H9 (cell line): ENCODE measurements at regions not wholly inside any gene's neighbourhood (a gene's known extent, or its start where the extent isn't known, plus 50 kb on each side); places are given as distances from the start of the nearest gene placed in this dataset.
"Not testable (repeated sequence)": the region's sequence is repeated elsewhere in the genome, so short reads cannot be mapped to it uniquely, and the experiment has no call there.

Experiments used
- DNase-seq: peaks from one replicate; pipeline ENCODE4 v3.0.0-alpha.2; 2017
- H2AFZ ChIP-seq: one replicate; pipeline ENCODE4 v1.6.1; 2013; ENCODE audit warnings: mild to moderate bottlenecking, low read length, control low read depth, moderate library complexity
- H2AK5ac ChIP-seq: 2 replicates; pipeline ENCODE4 v1.6.1; 2013; ENCODE audit warnings: low read length, control low read depth, mixed read lengths; ENCODE audit not compliant: insufficient read length
- H2BK120ac ChIP-seq: one replicate; pipeline ENCODE4 v1.6.1; 2013; ENCODE audit warnings: low read depth, mild to moderate bottlenecking, low read length, control low read depth, inconsistent platforms; ENCODE audit not compliant: poor library complexity, severe bottlenecking
- H2BK12ac ChIP-seq: 2 replicates; pipeline ENCODE4 v1.6.1; 2013; ENCODE audit warnings: low read length, control low read depth, mixed read lengths, low read depth; ENCODE audit not compliant: insufficient read length
- H2BK15ac ChIP-seq: 2 replicates; pipeline ENCODE4 v1.6.1; 2013; ENCODE audit warnings: low read depth, low read length, control low read depth
- H2BK20ac ChIP-seq: one replicate; pipeline ENCODE4 v1.6.1; 2013; ENCODE audit warnings: low read depth, mild to moderate bottlenecking, low read length, control low read depth, inconsistent platforms; ENCODE audit not compliant: poor library complexity, severe bottlenecking
- H2BK5ac ChIP-seq: 2 replicates; pipeline ENCODE4 v1.6.1; 2013; ENCODE audit warnings: low read length, control low read depth, mixed read lengths; ENCODE audit not compliant: insufficient read length
- H3K14ac ChIP-seq: 2 replicates; pipeline ENCODE4 v1.6.1; 2013; ENCODE audit warnings: low read length, control low read depth; ENCODE audit not compliant: insufficient read depth
- H3K18ac ChIP-seq: 2 replicates; pipeline ENCODE4 v1.6.1; 2013; ENCODE audit warnings: low read depth, mild to moderate bottlenecking, mixed read lengths, low read length, control low read depth; ENCODE audit not compliant: insufficient read length
- H3K23ac ChIP-seq: 2 replicates; pipeline ENCODE4 v1.6.1; 2013; ENCODE audit warnings: low read length, control low read depth, mixed read lengths, low read depth; ENCODE audit not compliant: insufficient read length
- H3K23me2 ChIP-seq: 2 replicates; pipeline ENCODE4 v1.6.1; 2013; ENCODE audit warnings: low read depth, mild to moderate bottlenecking, mixed read lengths, low read length, control low read depth; ENCODE audit not compliant: insufficient read length, poor library complexity, severe bottlenecking
- H3K27ac ChIP-seq: 2 replicates; pipeline ENCODE4 v1.5.1; 2013; ENCODE audit warnings: low read length, control low read depth, mixed read lengths, low read depth; ENCODE audit not compliant: insufficient read length
- H3K27me3 ChIP-seq: 2 replicates; pipeline ENCODE4 v1.6.1; 2013; ENCODE audit warnings: low read length, control low read depth, inconsistent platforms; ENCODE audit not compliant: insufficient read depth
- H3K4ac ChIP-seq: 2 replicates; pipeline ENCODE4 v1.6.1; 2013; ENCODE audit warnings: low read depth, mild to moderate bottlenecking, control low read depth, inconsistent platforms, low read length, moderate library complexity
- H3K4me1 ChIP-seq: 2 replicates; pipeline ENCODE4 v1.6.1; 2013; ENCODE audit warnings: low read length, control low read depth, inconsistent platforms; ENCODE audit not compliant: insufficient read depth
- H3K4me2 ChIP-seq: 2 replicates; pipeline ENCODE4 v1.6.1; 2013; ENCODE audit warnings: low read length, control low read depth, mixed read lengths; ENCODE audit not compliant: insufficient read length, insufficient read depth
- H3K56ac ChIP-seq: 2 replicates; pipeline ENCODE4 v1.6.1; 2013; ENCODE audit warnings: low read depth, mild to moderate bottlenecking, mixed read lengths, low read length, control low read depth; ENCODE audit not compliant: insufficient read length
- H3K79me1 ChIP-seq: 2 replicates; pipeline ENCODE4 v1.6.1; 2013; ENCODE audit warnings: low read depth, mild to moderate bottlenecking, moderate library complexity, low read length, control low read depth, inconsistent platforms; ENCODE audit not compliant: insufficient read depth, poor library complexity, severe bottlenecking
- H3K79me2 ChIP-seq: 2 replicates; pipeline ENCODE4 v1.6.1; 2013; ENCODE audit warnings: low read length, control low read depth, inconsistent platforms; ENCODE audit not compliant: insufficient read depth
- H3K9ac ChIP-seq: 2 replicates; pipeline ENCODE4 v1.6.1; 2013; ENCODE audit warnings: low read length, control low read depth, mixed read lengths; ENCODE audit not compliant: insufficient read length; ENCODE audit errors: extremely low read depth
- H3K9me3 ChIP-seq: one replicate; pipeline ENCODE4 v1.6.1; 2013; ENCODE audit warnings: low read depth, low read length, inconsistent platforms; ENCODE audit not compliant: control insufficient read depth
- H3T11ph ChIP-seq: one replicate; pipeline ENCODE4 v1.6.1; 2013; ENCODE audit warnings: mild to moderate bottlenecking, low read length, control low read depth, inconsistent platforms
- H4K20me1 ChIP-seq: one replicate; pipeline ENCODE4 v1.6.1; 2013; ENCODE audit not compliant: control insufficient read depth, insufficient read length, insufficient read depth
- H4K5ac ChIP-seq: 2 replicates; pipeline ENCODE4 v1.6.1; 2013; ENCODE audit warnings: low read depth, mild to moderate bottlenecking, mixed read lengths, low read length, control low read depth; ENCODE audit not compliant: insufficient read length
- H4K8ac ChIP-seq: replicated peaks from 2 replicates; pipeline ENCODE4 v1.6.1; 2013; ENCODE audit warnings: low read length, control low read depth, mixed read lengths, low read depth; ENCODE audit not compliant: insufficient read length
- H4K91ac ChIP-seq: 2 replicates; pipeline ENCODE4 v1.6.1; 2013; ENCODE audit warnings: low read depth, mild to moderate bottlenecking, moderate library complexity, mixed read lengths, low read length, control low read depth; ENCODE audit not compliant: insufficient read length
- H3K27ac Mint-ChIP-seq, 3 experiments: 2 replicates in 2 of 3; 3 replicates in 1 of 3; pipeline ENCODE4 v1.8.0; 2020 to 2021; ENCODE audit warnings: mixed read lengths in 3 of 3, mild to moderate bottlenecking in 1 of 3, moderate library complexity in 1 of 3
- H3K27me3 Mint-ChIP-seq: 2 replicates; pipeline ENCODE4 v1.8.0; 2021; ENCODE audit warnings: low read depth, mild to moderate bottlenecking, moderate library complexity, mixed read lengths
- H3K36me3 Mint-ChIP-seq, 3 experiments: 2 replicates in 2 of 3; 3 replicates in 1 of 3; pipeline ENCODE4 v1.8.0; 2020 to 2021; ENCODE audit warnings: low read depth in 3 of 3, mixed read lengths in 3 of 3; ENCODE audit not compliant: insufficient read depth in 1 of 3
- H3K4me1 Mint-ChIP-seq, 2 experiments: 2 replicates each; pipeline ENCODE4 v1.8.0; 2020; ENCODE audit warnings: mixed read lengths in 2 of 2
- H3K4me3 Mint-ChIP-seq, 2 experiments: 2 replicates in 1 of 2; 3 replicates in 1 of 2; pipeline ENCODE4 v1.8.0; 2020 to 2021; ENCODE audit warnings: mild to moderate bottlenecking in 2 of 2, mixed read lengths in 2 of 2, moderate library complexity in 1 of 2
- H3K9me3 Mint-ChIP-seq, 2 experiments: 2 replicates in 1 of 2; 3 replicates in 1 of 2; pipeline ENCODE4 v1.8.0; 2020; ENCODE audit warnings: mild to moderate bottlenecking in 2 of 2, mixed read lengths in 2 of 2, moderate library complexity in 1 of 2
- CTCF ChIP-seq: fragments of 200-600 bp; sonication (generic); conservative IDR thresholded peaks from 3 replicates; pipeline ENCODE4 v1.8.0; 2021; ENCODE audit warnings: antibody characterized with exemption, mild to moderate bottlenecking
- WGBS: extraction: QIAGEN DNeasy Blood & Tissue Kit; methylation state at CpG from one replicate; pipeline ENCODE4 v1.1.7; 2013; ENCODE audit warnings: missing lambda C conversion rate, low lambda C conversion rate, mixed read lengths; ENCODE audit not compliant: insufficient read length; ENCODE audit errors: extremely low coverage; 5-methylcytosine and 5-hydroxymethylcytosine counted together

GRCh38 chr15:25251700-25252390 is 187.0 kb downstream of the UBE3A start:
- Histone ChIP-seq H3K4me1 (no peaks in the 10 kb centered on the region), H3K4ac (no peak overlapping the region), H3K9me3 (peaks cover 51% of the 10 kb centered on the region), H2BK5ac (no peak overlapping the region), H2AK5ac (no peak overlapping the region), H3K79me2 (no peaks in the 10 kb centered on the region), H3K18ac (no peak overlapping the region), H2BK12ac (no peak overlapping the region), H3K23ac (no peak overlapping the region), H4K20me1 (no peaks in the 10 kb centered on the region), H3K4me2 (no peak overlapping the region), H3K9ac (no peak overlapping the region), H3K79me1 (no peaks in the 10 kb centered on the region), H3K56ac (no peak overlapping the region), H4K8ac (no peak overlapping the region), H2BK120ac (no peak overlapping the region), H3K23me2 (no peaks in the 10 kb centered on the region), H2BK15ac (no peak overlapping the region), H2AFZ (no peak overlapping the region), H3K14ac (no peak overlapping the region), H3K27me3 (no peaks in the 10 kb centered on the region), H4K5ac (no peak overlapping the region), H3K27ac (no peak overlapping the region), H4K91ac (no peak overlapping the region), H3T11ph (no peak overlapping the region), H2BK20ac (no peak overlapping the region)
- DNase-seq, result peak; percentile 14
- Mint-ChIP-seq H3K27me3 (no peaks in the 10 kb centered on the region; the same call in none of the 2 replicates), H3K4me3 (no peak overlapping the region), H3K9me3 (peaks cover 65 to 76% of the 10 kb centered on the region in 2 experiments), H3K36me3 (peaks cover 7 to 19% (median 14%) of the 10 kb centered on the region in 3 experiments; a peak in 5 of 7 replicates), H3K27ac (no peak overlapping the region), H3K4me1 (no peaks in the 10 kb centered on the region)
- TF ChIP-seq CTCF, result no peak
- WGBS, result no CpG with 5 or more reads among the region's 17 CpGs

- no CpG with 5 or more reads among the region's 35 CpGs for WGBS
- not testable (repeated sequence) for H2BK15ac ChIP-seq, H3K9ac ChIP-seq, H3T11ph ChIP-seq, H3K18ac ChIP-seq, H3K4me1 ChIP-seq, H2AK5ac ChIP-seq, H3K23me2 ChIP-seq, H4K20me1 ChIP-seq, H3K23ac ChIP-seq, DNase-seq, H2AFZ ChIP-seq, H2BK120ac ChIP-seq, H3K79me2 ChIP-seq, H3K27ac ChIP-seq, H4K91ac ChIP-seq, H4K5ac ChIP-seq, H3K27ac Mint-ChIP-seq, H3K56ac ChIP-seq, H2BK5ac ChIP-seq, H3K4ac ChIP-seq, H2BK12ac ChIP-seq, H3K4me1 Mint-ChIP-seq, H3K14ac ChIP-seq, H3K27me3 ChIP-seq, H4K8ac ChIP-seq, H3K27me3 Mint-ChIP-seq, H3K4me2 ChIP-seq, H3K79me1 ChIP-seq, H3K4me3 Mint-ChIP-seq, H2BK20ac ChIP-seq
- Mint-ChIP-seq H3K9me3 (peaks cover 72 to 77% of the 10 kb centered on the region in 2 experiments), H3K36me3 (peaks cover 7 to 23% (median 14%) of the 10 kb centered on the region in 3 experiments; a peak in 5 of 7 replicates)
- H3K9me3 ChIP-seq, result peaks cover 47% of the 10 kb centered on the region
Observed at GRCh38 chr15:25253048-25253973, 185.5 kb downstream of the UBE3A start.
